ENCODE measurements at regions not wholly inside any gene's neighbourhood (a gene's known extent, or its start where the extent isn't known, plus 50 kb on each side); places are given as distances from the start of the nearest gene placed in this dataset.

GRCh38 chr12:18939051-18939450 lies 190.5 kb upstream of the PLEKHA5 start:
- no peaks in the 10 kb centered on the region for H3K36me3 Mint-ChIP-seq (ENCODE audit: low read depth, unreplicated experiment)
- H3K4me1 ChIP-seq (ENCODE audit: insufficient read depth, low read length) = no peaks in the 10 kb centered on the region
- no peaks in the 10 kb centered on the region for H3K27me3 Mint-ChIP-seq (ENCODE audit: low read depth, unreplicated experiment)
- no peak overlapping the region for H3K4me3 Mint-ChIP-seq (ENCODE audit: unreplicated experiment)
- no peak overlapping the region for H3K4me3 ChIP-seq (ENCODE audit: insufficient read depth, low read depth, low read length)
- no peak overlapping the region for H3K27ac ChIP-seq (ENCODE audit: low read depth, low read length)
- no peaks in the 10 kb centered on the region for H3K9me3 ChIP-seq (ENCODE audit: insufficient read depth, low read depth, low read length)
- no peak overlapping the region for H2AFZ ChIP-seq (ENCODE audit: low read depth, low read length)
- no peaks in the 10 kb centered on the region for H3K79me2 ChIP-seq (ENCODE audit: insufficient read depth, low read length)
- peaks cover 11% of the 10 kb centered on the region for H3K4me1 Mint-ChIP-seq (ENCODE audit: low read depth, unreplicated experiment)
- H3K27ac Mint-ChIP-seq (ENCODE audit: unreplicated experiment) = no peak overlapping the region
- no peak overlapping the region for H3K9ac ChIP-seq (ENCODE audit: low read length)
- H3K36me3 ChIP-seq (ENCODE audit: insufficient read depth, low read length) = no peaks in the 10 kb centered on the region
- no peak overlapping the region for H3K4me2 ChIP-seq (ENCODE audit: low read length)
- H4K20me1 ChIP-seq (ENCODE audit: insufficient read depth, low read length) = no peaks in the 10 kb centered on the region
- no peak for FAIRE-seq
- no peaks in the 10 kb centered on the region for H3K9me3 Mint-ChIP-seq (ENCODE audit: unreplicated experiment)
- H3K27me3 ChIP-seq (ENCODE audit: insufficient read depth, low read length) = no peaks in the 10 kb centered on the region
- DNase-seq (ENCODE audit: low read depth) = no peak
- TF ChIP-seq CTCF (IDR thresholded peaks at IDR 0.05; ENCODE audit: insufficient read depth, low read depth, low read length) (no peak), EZH2 (IDR thresholded peaks at IDR 0.05; ENCODE audit: insufficient read depth, low read length) (no peak)

GRCh38 chr12:18942669-18943068 lies 186.9 kb upstream of the PLEKHA5 start:
- Mint-ChIP-seq H3K27me3 (ENCODE audit: low read depth, unreplicated experiment) (no peaks in the 10 kb centered on the region), H3K4me1 (ENCODE audit: low read depth, unreplicated experiment) (no peaks in the 10 kb centered on the region), H3K9me3 (ENCODE audit: unreplicated experiment) (peaks cover 3% of the 10 kb centered on the region), H3K4me3 (ENCODE audit: unreplicated experiment) (no peak overlapping the region), H3K27ac (ENCODE audit: unreplicated experiment) (no peak overlapping the region), H3K36me3 (ENCODE audit: low read depth, unreplicated experiment) (no peaks in the 10 kb centered on the region)
- no peak for FAIRE-seq
- no peak overlapping the region for H2AFZ ChIP-seq (ENCODE audit: low read depth, low read length)
- no peak overlapping the region for H3K4me2 ChIP-seq (ENCODE audit: low read length)
- no peak overlapping the region for H3K9ac ChIP-seq (ENCODE audit: low read length)
- no peak overlapping the region for H3K27ac ChIP-seq (ENCODE audit: low read depth, low read length)
- no peaks in the 10 kb centered on the region for H4K20me1 ChIP-seq (ENCODE audit: insufficient read depth, low read length)
- TF ChIP-seq EZH2 (IDR thresholded peaks at IDR 0.05; ENCODE audit: insufficient read depth, low read length) = no peak
- TF ChIP-seq CTCF (IDR thresholded peaks at IDR 0.05; ENCODE audit: insufficient read depth, low read depth, low read length) = no peak
- no peaks in the 10 kb centered on the region for H3K27me3 ChIP-seq (ENCODE audit: insufficient read depth, low read length)
- H3K79me2 ChIP-seq (ENCODE audit: insufficient read depth, low read length) = no peaks in the 10 kb centered on the region
- H3K4me3 ChIP-seq (ENCODE audit: insufficient read depth, low read depth, low read length) = no peak overlapping the region
- no peaks in the 10 kb centered on the region for H3K36me3 ChIP-seq (ENCODE audit: insufficient read depth, low read length)
- H3K4me1 ChIP-seq (ENCODE audit: insufficient read depth, low read length) = no peaks in the 10 kb centered on the region
- no peak for DNase-seq (ENCODE audit: low read depth)
- H3K9me3 ChIP-seq (ENCODE audit: insufficient read depth, low read depth, low read length) = no peaks in the 10 kb centered on the region

GRCh38 chr12:18943200-18943599 lies 186.3 kb upstream of the PLEKHA5 start:
- FAIRE-seq (no peak), DNase-seq (ENCODE audit: low read depth) (no peak)
- Histone ChIP-seq H3K27me3 (ENCODE audit: insufficient read depth, low read length) (no peaks in the 10 kb centered on the region), H3K9ac (ENCODE audit: low read length) (no peak overlapping the region), H2AFZ (ENCODE audit: low read depth, low read length) (no peak overlapping the region), H4K20me1 (ENCODE audit: insufficient read depth, low read length) (no peaks in the 10 kb centered on the region), H3K9me3 (ENCODE audit: insufficient read depth, low read depth, low read length) (no peaks in the 10 kb centered on the region), H3K4me1 (ENCODE audit: insufficient read depth, low read length) (no peaks in the 10 kb centered on the region), H3K79me2 (ENCODE audit: insufficient read depth, low read length) (no peaks in the 10 kb centered on the region), H3K36me3 (ENCODE audit: insufficient read depth, low read length) (no peaks in the 10 kb centered on the region), H3K27ac (ENCODE audit: low read depth, low read length) (no peak overlapping the region), H3K4me2 (ENCODE audit: low read length) (no peak overlapping the region), H3K4me3 (ENCODE audit: insufficient read depth, low read depth, low read length) (no peak overlapping the region)
- Mint-ChIP-seq H3K27me3 (ENCODE audit: low read depth, unreplicated experiment) (no peaks in the 10 kb centered on the region), H3K36me3 (ENCODE audit: low read depth, unreplicated experiment) (no peaks in the 10 kb centered on the region), H3K27ac (ENCODE audit: unreplicated experiment) (no peak overlapping the region), H3K4me1 (ENCODE audit: low read depth, unreplicated experiment) (no peaks in the 10 kb centered on the region), H3K9me3 (ENCODE audit: unreplicated experiment) (peaks cover 3% of the 10 kb centered on the region), H3K4me3 (ENCODE audit: unreplicated experiment) (no peak overlapping the region)
- TF ChIP-seq EZH2 (IDR thresholded peaks at IDR 0.05; ENCODE audit: insufficient read depth, low read length) = no peak
- no peak for TF ChIP-seq CTCF (IDR thresholded peaks at IDR 0.05; ENCODE audit: insufficient read depth, low read depth, low read length)

Measured in astrocyte (in vitro differentiated cells and primary cell).